Endodermal cell (in vitro differentiated cells): ENCODE measurements at regions not wholly inside any gene's neighbourhood (a gene's known extent, or its start where the extent isn't known, plus 50 kb on each side); places are given as distances from the start of the nearest gene placed in this dataset.

Experiments
- DNase-seq: peaks from one replicate; pipeline ENCODE4 v3.0.0-alpha.2; 2017
- H3K27ac ChIP-seq: 2 replicates; pipeline ENCODE4 v1.5.1; 2013; ENCODE audit warnings: mild to moderate bottlenecking, low read depth, low read length, moderate library complexity
- H3K27me3 ChIP-seq: 2 replicates; pipeline ENCODE4 v1.6.1; 2013; ENCODE audit warnings: mild to moderate bottlenecking, low read length, moderate library complexity; ENCODE audit not compliant: insufficient read depth, control insufficient read depth, poor library complexity, severe bottlenecking
- H3K36me3 ChIP-seq: 2 replicates; pipeline ENCODE4 v1.7.0; 2013; ENCODE audit warnings: mild to moderate bottlenecking, low read length, moderate library complexity; ENCODE audit not compliant: control insufficient read depth, insufficient read depth
- H3K4me1 ChIP-seq: one replicate; pipeline ENCODE4 v1.7.0; 2013; ENCODE audit warnings: low read length; ENCODE audit not compliant: control insufficient read depth, insufficient read depth
- H3K4me3 ChIP-seq: 2 replicates; pipeline ENCODE4 v1.5.1; 2013; ENCODE audit warnings: mild to moderate bottlenecking, low read length, moderate library complexity
- H3K9ac ChIP-seq: 2 replicates; pipeline ENCODE4 v1.6.1; 2013; ENCODE audit warnings: mild to moderate bottlenecking, low read length, moderate library complexity; ENCODE audit not compliant: poor library complexity, severe bottlenecking; ENCODE audit errors: extremely low read depth
- H3K9me3 ChIP-seq: 2 replicates; pipeline ENCODE4 v1.6.1; 2013; ENCODE audit warnings: mild to moderate bottlenecking, low read length, moderate library complexity; ENCODE audit not compliant: control insufficient read depth
- H3K27ac Mint-ChIP-seq: 2 replicates; pipeline ENCODE4 v1.8.0; 2020; ENCODE audit warnings: mixed read lengths
- H3K27me3 Mint-ChIP-seq: 2 replicates; pipeline ENCODE4 v1.8.0; 2021; ENCODE audit warnings: mild to moderate bottlenecking, mixed read lengths; ENCODE audit not compliant: insufficient read depth
- H3K36me3 Mint-ChIP-seq: 2 replicates; pipeline ENCODE4 v1.8.0; 2020; ENCODE audit warnings: low read depth, mixed read lengths
- H3K4me1 Mint-ChIP-seq: 2 replicates; pipeline ENCODE4 v1.8.0; 2020; ENCODE audit warnings: mixed read lengths
- H3K4me3 Mint-ChIP-seq: 2 replicates; pipeline ENCODE4 v1.8.0; 2020; ENCODE audit warnings: mild to moderate bottlenecking, moderate library complexity, mixed read lengths
- H3K9me3 Mint-ChIP-seq: 2 replicates; pipeline ENCODE4 v1.8.0; 2020; ENCODE audit warnings: mild to moderate bottlenecking, mixed read lengths
- CTCF ChIP-seq: fragments of 200-600 bp; sonication (generic); conservative IDR thresholded peaks from 2 replicates; pipeline ENCODE4 v1.5.0; 2021; ENCODE audit warnings: antibody characterized with exemption, mild to moderate bottlenecking
- WGBS, 2 experiments: methylation state at CpG; one replicate each; pipeline versions ENCODE4 v1.1.5 to v1.1.7; 2013; ENCODE audit warnings: missing lambda C conversion rate in 2 of 2, mixed read lengths in 1 of 2; ENCODE audit not compliant: insufficient coverage in 1 of 2, insufficient read length in 1 of 2; 5-methylcytosine and 5-hydroxymethylcytosine counted together

GRCh38 chr6:156432543-156432942, 344.6 kb upstream of the ARID1B start:
- no peak for TF ChIP-seq CTCF

GRCh38 chr6:156430386-156430785, 346.8 kb upstream of the ARID1B start:
- Histone ChIP-seq H3K36me3 (no peaks in the 10 kb centered on the region), H3K4me1 (no peaks in the 10 kb centered on the region), H3K27ac (no peak overlapping the region), H3K27me3 (no peaks in the 10 kb centered on the region), H3K9ac (no peak overlapping the region), H3K4me3 (no peak overlapping the region), H3K9me3 (peaks cover 7% of the 10 kb centered on the region)
- no peaks in the 10 kb centered on the region for H3K4me1 Mint-ChIP-seq
- DNase-seq: no peak
- no peak for TF ChIP-seq CTCF
- no peaks in the 10 kb centered on the region for H3K36me3 Mint-ChIP-seq
- peaks cover 5% of the 10 kb centered on the region for H3K9me3 Mint-ChIP-seq
- no peaks in the 10 kb centered on the region for H3K27me3 Mint-ChIP-seq
- no peak overlapping the region for H3K4me3 Mint-ChIP-seq
- H3K27ac Mint-ChIP-seq: no peak overlapping the region
- 62% methylated on average over 3 of the region's 3 CpGs; no CpG with 5 or more reads in 1 of the 2 experiments for WGBS, 2 experiments

More at GRCh38 chr6:156432543-156432942, 344.6 kb upstream of the ARID1B start:
- H3K27ac Mint-ChIP-seq: no peak overlapping the region
- no peaks in the 10 kb centered on the region for H3K36me3 ChIP-seq
- H3K9me3 Mint-ChIP-seq: peaks cover 5% of the 10 kb centered on the region
- H3K4me3 Mint-ChIP-seq: no peak overlapping the region
- peaks cover 7% of the 10 kb centered on the region for H3K9me3 ChIP-seq
- H3K4me1 Mint-ChIP-seq: peaks cover 7% of the 10 kb centered on the region
- 71 to 95% methylated on average over 1 to 3 of the region's 3 CpGs for WGBS, 2 experiments
- DNase-seq: no peak
- H3K9ac ChIP-seq: no peak overlapping the region
- H3K27me3 ChIP-seq: no peaks in the 10 kb centered on the region
- H3K4me3 ChIP-seq: no peak overlapping the region
- H3K4me1 ChIP-seq: no peaks in the 10 kb centered on the region
- H3K27me3 Mint-ChIP-seq: no peaks in the 10 kb centered on the region
- H3K27ac ChIP-seq: no peak overlapping the region
- no peaks in the 10 kb centered on the region for H3K36me3 Mint-ChIP-seq

GRCh38 chr6:156427345-156427744, 349.8 kb upstream of the ARID1B start:
- Histone ChIP-seq H3K4me1 (no peaks in the 10 kb centered on the region), H3K36me3 (no peaks in the 10 kb centered on the region), H3K4me3 (no peak overlapping the region), H3K9me3 (peaks cover 18% of the 10 kb centered on the region), H3K27ac (no peak overlapping the region), H3K9ac (no peak overlapping the region), H3K27me3 (no peaks in the 10 kb centered on the region)
- Mint-ChIP-seq H3K9me3 (peaks cover 22% of the 10 kb centered on the region), H3K27ac (no peak overlapping the region), H3K4me1 (peaks cover 10% of the 10 kb centered on the region), H3K27me3 (no peaks in the 10 kb centered on the region), H3K36me3 (no peaks in the 10 kb centered on the region), H3K4me3 (no peak overlapping the region)
- 79 to 96% methylated on average over 2 of the region's 2 CpGs for WGBS, 2 experiments
- no peak for TF ChIP-seq CTCF
- DNase-seq: no peak
